Suprapubic skin (tissue), 4 donors: ENCODE measurements at regions not wholly inside any gene's neighbourhood (a gene's known extent, or its start where the extent isn't known, plus 50 kb on each side); places are given as distances from the start of the nearest gene placed in this dataset.

Experiments used
- DNase-seq, 2 donors: peaks; one replicate each; pipeline ENCODE4 v3.0.0-alpha.2; 2019; ENCODE audit warnings: low spot score in 2 of 2
- H3K27ac ChIP-seq: fragments of 200-600 bp; sonication (generic); one replicate; pipeline ENCODE4 v1.5.1; 2019
- H3K27me3 ChIP-seq: fragments of 200-600 bp; sonication (generic); one replicate; pipeline ENCODE4 v1.5.1; 2019
- H3K36me3 ChIP-seq: fragments of 200-600 bp; sonication (generic); one replicate; pipeline ENCODE4 v1.5.1; 2019
- H3K4me1 ChIP-seq: fragments of 200-600 bp; sonication (generic); one replicate; pipeline ENCODE4 v1.5.1; 2019
- H3K4me3 ChIP-seq: fragments of 200-600 bp; sonication (generic); one replicate; pipeline ENCODE4 v1.5.1; 2019; ENCODE audit warnings: mild to moderate bottlenecking
- H3K9me3 ChIP-seq: fragments of 200-600 bp; sonication (generic); one replicate; pipeline ENCODE4 v1.5.1; 2019
- EP300 ChIP-seq: sonication (generic); formaldehyde crosslinking; IDR thresholded peaks from one replicate; pipeline ENCODE4 v1.6.1; 2017; ENCODE audit warnings: antibody characterized with exemption
- POLR2A ChIP-seq, 2 donors: fragments of 450-650 bp; IDR thresholded peaks; one replicate each; pipeline ENCODE4 v1.6.1; 2017; ENCODE audit warnings: antibody characterized with exemption in 2 of 2, mild to moderate bottlenecking in 2 of 2, moderate library complexity in 2 of 2
- POLR2AphosphoS5 ChIP-seq, 3 donors: sonication (generic); formaldehyde crosslinking; IDR thresholded peaks; one replicate each; pipeline ENCODE4 v1.6.1; 2017; ENCODE audit warnings: antibody characterized with exemption in 3 of 3
- WGBS: methylation state at CpG from one replicate; pipeline ENCODE4 v1.1.5; 2018; 5-methylcytosine and 5-hydroxymethylcytosine counted together
- TF ChIP-seq, protein P1 (sequence below), 2 donors: fragments of 200-600 bp in 1 of 2; fragments of 450-650 bp in 1 of 2; sonication (generic) in 1 of 2; IDR thresholded peaks; one replicate each; pipeline ENCODE4 v1.5.1; 2016 to 2019; ENCODE audit warnings: antibody characterized with exemption in 2 of 2, mild to moderate bottlenecking in 1 of 2, moderate library complexity in 1 of 2

GRCh38 chr2:156199588-156199987, 132.9 kb downstream of the NR4A2 start:
- no peaks in the 10 kb centered on the region for H3K27me3 ChIP-seq
- no peak overlapping the region for H3K4me3 ChIP-seq
- H3K4me1 ChIP-seq, result peaks cover 8% of the 10 kb centered on the region
- no peaks in the 10 kb centered on the region for H3K9me3 ChIP-seq
- DNase-seq, result no peak
- H3K27ac ChIP-seq, result no peak overlapping the region
- H3K36me3 ChIP-seq, result no peaks in the 10 kb centered on the region
- TF ChIP-seq, protein P1, sequence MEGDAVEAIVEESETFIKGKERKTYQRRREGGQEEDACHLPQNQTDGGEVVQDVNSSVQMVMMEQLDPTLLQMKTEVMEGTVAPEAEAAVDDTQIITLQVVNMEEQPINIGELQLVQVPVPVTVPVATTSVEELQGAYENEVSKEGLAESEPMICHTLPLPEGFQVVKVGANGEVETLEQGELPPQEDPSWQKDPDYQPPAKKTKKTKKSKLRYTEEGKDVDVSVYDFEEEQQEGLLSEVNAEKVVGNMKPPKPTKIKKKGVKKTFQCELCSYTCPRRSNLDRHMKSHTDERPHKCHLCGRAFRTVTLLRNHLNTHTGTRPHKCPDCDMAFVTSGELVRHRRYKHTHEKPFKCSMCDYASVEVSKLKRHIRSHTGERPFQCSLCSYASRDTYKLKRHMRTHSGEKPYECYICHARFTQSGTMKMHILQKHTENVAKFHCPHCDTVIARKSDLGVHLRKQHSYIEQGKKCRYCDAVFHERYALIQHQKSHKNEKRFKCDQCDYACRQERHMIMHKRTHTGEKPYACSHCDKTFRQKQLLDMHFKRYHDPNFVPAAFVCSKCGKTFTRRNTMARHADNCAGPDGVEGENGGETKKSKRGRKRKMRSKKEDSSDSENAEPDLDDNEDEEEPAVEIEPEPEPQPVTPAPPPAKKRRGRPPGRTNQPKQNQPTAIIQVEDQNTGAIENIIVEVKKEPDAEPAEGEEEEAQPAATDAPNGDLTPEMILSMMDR (IDR thresholded peaks at IDR 0.05), result no peak
- TF ChIP-seq EP300, result no peak
- TF ChIP-seq POLR2A (IDR thresholded peaks at IDR 0.05), result no peak
- TF ChIP-seq POLR2AphosphoS5 (IDR thresholded peaks at IDR 0.05), result no peak

DNA sequence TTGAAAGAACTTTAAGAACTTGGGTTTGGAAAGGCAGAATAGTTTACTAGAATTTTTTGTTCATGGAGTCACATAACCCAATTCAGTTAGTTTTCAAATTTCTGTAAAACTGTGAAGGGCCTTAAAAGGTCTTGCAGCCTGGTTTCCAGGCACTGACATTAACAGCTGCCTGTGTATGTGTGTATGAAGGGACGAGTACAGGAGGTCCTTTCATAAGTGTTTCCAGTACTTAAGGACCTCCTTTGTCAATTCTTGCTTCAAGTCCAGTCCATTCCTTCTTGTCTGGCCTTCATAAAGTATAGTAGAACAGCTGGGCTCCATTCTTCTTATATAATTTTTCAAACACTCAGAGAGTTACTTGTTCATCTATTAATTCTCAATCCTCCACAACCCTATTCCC, 136.5 kb downstream of the NR4A2 start:
- Histone ChIP-seq H3K27me3 (no peaks in the 10 kb centered on the region), H3K9me3 (no peaks in the 10 kb centered on the region), H3K27ac (no peak overlapping the region), H3K4me1 (peaks cover 8% of the 10 kb centered on the region), H3K4me3 (no peak overlapping the region), H3K36me3 (no peaks in the 10 kb centered on the region)
- WGBS, result 69% methylated on average over 1 of the region's 1 CpG
- no peak for DNase-seq
- TF ChIP-seq POLR2A (IDR thresholded peaks at IDR 0.05) (no peak), POLR2AphosphoS5 (IDR thresholded peaks at IDR 0.05) (no peak), EP300 (no peak)
- TF ChIP-seq, protein P1 (IDR thresholded peaks at IDR 0.05), result no peak

DNA sequence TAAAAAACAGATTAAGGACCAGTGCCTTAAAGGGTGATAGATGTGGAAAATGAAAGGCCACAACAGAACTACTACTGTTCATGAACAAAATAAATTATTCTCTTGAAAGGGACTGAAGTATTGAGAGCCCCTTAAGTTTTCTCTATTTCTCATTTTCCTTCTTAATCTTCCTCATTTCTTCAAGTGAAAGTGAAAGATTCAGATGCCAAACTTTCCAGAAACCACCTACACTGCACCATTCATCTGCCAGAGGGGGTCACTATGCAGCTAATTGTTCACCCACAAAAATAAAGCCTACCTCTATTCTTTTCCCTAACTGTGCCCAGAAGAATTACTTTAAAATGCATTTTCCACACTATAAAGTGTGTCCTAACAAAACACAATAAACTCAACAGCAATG, 140.1 kb downstream of the NR4A2 start:
- no peak overlapping the region for H3K4me3 ChIP-seq
- no peak overlapping the region for H3K27ac ChIP-seq
- no peaks in the 10 kb centered on the region for H3K36me3 ChIP-seq
- no peaks in the 10 kb centered on the region for H3K27me3 ChIP-seq
- H3K9me3 ChIP-seq, result no peaks in the 10 kb centered on the region
- no peaks in the 10 kb centered on the region for H3K4me1 ChIP-seq
- no peak for DNase-seq
- TF ChIP-seq POLR2A (IDR thresholded peaks at IDR 0.05) (no peak), POLR2AphosphoS5 (IDR thresholded peaks at IDR 0.05) (no peak), EP300 (no peak)
- TF ChIP-seq, protein P1 (IDR thresholded peaks at IDR 0.05), result no peak

- H3K36me3 ChIP-seq, result no peaks in the 10 kb centered on the region
- whole genome bisulfite sequencing, result 25% methylated on average over 2 of the region's 2 CpGs
- H3K4me3 ChIP-seq, result no peak overlapping the region
- TF ChIP-seq, protein P1 (IDR thresholded peaks at IDR 0.05), result no peak
- TF ChIP-seq POLR2A (IDR thresholded peaks at IDR 0.05), result no peak
- no peak overlapping the region for H3K27ac ChIP-seq
- no peaks in the 10 kb centered on the region for H3K4me1 ChIP-seq
- DNase-seq, result no peak
- H3K27me3 ChIP-seq, result no peaks in the 10 kb centered on the region
- no peaks in the 10 kb centered on the region for H3K9me3 ChIP-seq
Observed at GRCh38 chr2:156191527-156191926, 141.0 kb downstream of the NR4A2 start.

GRCh38 chr2:156190517-156190916, 142.0 kb downstream of the NR4A2 start:
- DNase-seq, result no peak
- Histone ChIP-seq H3K27ac (no peak overlapping the region), H3K4me3 (no peak overlapping the region), H3K36me3 (no peaks in the 10 kb centered on the region), H3K27me3 (no peaks in the 10 kb centered on the region), H3K4me1 (no peaks in the 10 kb centered on the region), H3K9me3 (no peaks in the 10 kb centered on the region)
- WGBS, result 54% methylated on average over 3 of the region's 3 CpGs
- TF ChIP-seq EP300, result no peak
- TF ChIP-seq, protein P1 (IDR thresholded peaks at IDR 0.05), result no peak
- TF ChIP-seq POLR2AphosphoS5 (IDR thresholded peaks at IDR 0.05), result no peak
- no peak for TF ChIP-seq POLR2A (IDR thresholded peaks at IDR 0.05)
